H1 (cell line): ENCODE measurements at regions not wholly inside any gene's neighbourhood (a gene's known extent, or its start where the extent isn't known, plus 50 kb on each side); places are given as distances from the start of the nearest gene placed in this dataset.

ENCODE experiments used
- CTCF ChIP-seq, 3 experiments: IDR thresholded peaks; 1 replicate in 2 of 3; 2 replicates in 1 of 3; pipeline versions ENCODE4 v1.5.1 to v1.6.1; 2011; ENCODE audit warnings: low read length in 3 of 3, mild to moderate bottlenecking in 3 of 3, inconsistent platforms in 2 of 3, low read depth in 1 of 3, moderate library complexity in 1 of 3; ENCODE audit not compliant: insufficient read depth in 1 of 3; ENCODE audit errors: control extremely low read depth in 1 of 3
- POLR2AphosphoS5 ChIP-seq: IDR thresholded peaks from 2 replicates; pipeline ENCODE4 v1.6.1; 2011; ENCODE audit warnings: low read depth, low read length

GRCh38 chr4:98779088-98779487 is 120.7 kb upstream of the TSPAN5 start:
- no peak for TF ChIP-seq POLR2AphosphoS5
- TF ChIP-seq CTCF (IDR thresholded peaks at IDR 0.05; ENCODE audit: control extremely low read depth in 1 of 3, insufficient read depth in 1 of 3, low read depth in 1 of 3, low read length in 3 of 3) = no peak
